GM12878 (cell line): ENCODE measurements at regions not wholly inside any gene's neighbourhood (a gene's known extent, or its start where the extent isn't known, plus 50 kb on each side); places are given as distances from the start of the nearest gene placed in this dataset.

Experiments
- ATAC-seq: fragments of 200-7000 bp; cut with Tn5 transposase; 3 replicates; pipeline ENCODE4 v1.9.1; 2020; ENCODE audit warnings: mild to moderate bottlenecking, moderate library complexity
- BruUV-seq: library from RNA; stranded (reverse); fragments of 400-500 nt; replicated peaks from 2 replicates; lab custom pipeline; 2021; lab: Mats Ljungman, UMichigan
- CTCF ChIA-PET: fragments of 300-600 bp; sonication (Branson Sonifier 250); formaldehyde crosslinking; extraction: SDS; loops from one replicate; lab custom pipeline; 2021; ENCODE audit warnings: inconsistent platforms; lab: Yijun Ruan, JAX
- POLR2A ChIA-PET: fragments of 350-600 bp; formaldehyde crosslinking; extraction: SDS; loops from one replicate; lab custom pipeline; 2021; ENCODE audit warnings: inconsistent platforms; lab: Charles Lee
- RAD21 ChIA-PET: fragments of 300-600 bp; sonication (Branson Sonifier 250); formaldehyde crosslinking; loops from one replicate; lab custom pipeline; 2023; ENCODE audit warnings: antibody characterized with exemption; ENCODE audit not compliant: unreplicated experiment; lab: Charles Lee
- SMC1A ChIA-PET: fragments of 300-600 bp; sonication (Branson Sonifier 250); formaldehyde crosslinking; loops from one replicate; lab custom pipeline; 2023; ENCODE audit not compliant: unreplicated experiment, uncharacterized antibody; lab: Charles Lee
- DNase-seq: peaks from one replicate; pipeline ENCODE4 v3.0.0-alpha.2; 2011; ENCODE audit warnings: low read depth, low spot score
- FAIRE-seq: peaks from 3 replicates; lab custom pipeline; 2011; peaks lifted over from hg19 to GRCh38; lab: Jason Lieb, UNC
- H2AFZ ChIP-seq: 2 replicates; pipeline ENCODE4 v1.6.0; 2011; ENCODE audit warnings: low read depth, low read length, control low read depth; ENCODE audit not compliant: control insufficient read depth
- H3K27ac ChIP-seq: 2 replicates; pipeline ENCODE4 v1.5.1; 2011; ENCODE audit warnings: control low read depth; ENCODE audit not compliant: control insufficient read depth, insufficient read depth
- H3K27me3 ChIP-seq, 2 experiments: replicated peaks in 1 of 2; 2 replicates each; pipeline versions ENCODE4 v1.6.0 to v1.6.1; 2011; ENCODE audit warnings: low read length in 1 of 2; ENCODE audit not compliant: control insufficient read depth in 2 of 2, insufficient read depth in 2 of 2
- H3K36me3 ChIP-seq, 2 experiments: 2 replicates each; pipeline ENCODE4 v1.5.1; 2011; ENCODE audit warnings: low read length in 1 of 2; ENCODE audit not compliant: control insufficient read depth in 2 of 2, insufficient read depth in 2 of 2
- H3K4me1 ChIP-seq: 2 replicates; pipeline ENCODE4 v1.6.1; 2011; ENCODE audit warnings: mild to moderate bottlenecking, low read length, moderate library complexity, mixed read lengths; ENCODE audit not compliant: control insufficient read depth, insufficient read depth
- H3K4me2 ChIP-seq: 2 replicates; pipeline ENCODE4 v1.6.0; 2011; ENCODE audit warnings: control low read depth; ENCODE audit not compliant: control insufficient read depth, insufficient read depth
- H3K4me3 ChIP-seq: fragments of 200-600 bp; sonication (generic); 2 replicates; pipeline ENCODE4 v1.5.1; 2016
- H3K79me2 ChIP-seq: 2 replicates; pipeline ENCODE4 v1.6.0; 2011; ENCODE audit warnings: low read length; ENCODE audit not compliant: control insufficient read depth, insufficient read depth
- H3K9ac ChIP-seq: 2 replicates; pipeline ENCODE4 v1.8.0; 2011; ENCODE audit warnings: low read length, control low read depth, mixed read lengths; ENCODE audit not compliant: control insufficient read depth, insufficient read depth
- H3K9me3 ChIP-seq: replicated peaks from 3 replicates; pipeline ENCODE4 v1.5.1; 2011; ENCODE audit warnings: mild to moderate bottlenecking, low read length; ENCODE audit not compliant: control insufficient read depth, insufficient read depth
- H4K20me1 ChIP-seq: 2 replicates; pipeline ENCODE4 v1.6.0; 2011; ENCODE audit not compliant: control insufficient read depth, insufficient read depth
- BCLAF1 ChIP-seq: fragments of 450-650 bp; IDR thresholded peaks from 2 replicates; pipeline ENCODE4 v1.6.1; 2017; ENCODE audit warnings: antibody characterized with exemption, mild to moderate bottlenecking, moderate library complexity
- CREB1 ChIP-seq: IDR thresholded peaks from 2 replicates; pipeline ENCODE4 v1.6.1; 2012; ENCODE audit warnings: low read depth, mild to moderate bottlenecking, inconsistent platforms
- ETV6 ChIP-seq, 2 experiments: fragments of 450-650 bp in 1 of 2; IDR thresholded peaks in 1 of 2; conservative IDR thresholded peaks in 1 of 2; 2 replicates each; pipeline ENCODE4 v1.6.1; 2014; ENCODE audit warnings: antibody characterized with exemption in 1 of 2, borderline replicate concordance in 1 of 2, low read depth in 1 of 2, mild to moderate bottlenecking in 1 of 2, moderate library complexity in 1 of 2
- MTA3 ChIP-seq: IDR thresholded peaks from 2 replicates; pipeline ENCODE4 v1.6.1; 2012; ENCODE audit warnings: low read length, inconsistent platforms, borderline replicate concordance
- MYB ChIP-seq: fragments of 150-350 bp; IDR thresholded peaks from 2 replicates; pipeline ENCODE4 v1.6.1; 2014; ENCODE audit warnings: mild to moderate bottlenecking, low read depth, low read length, borderline replicate concordance
- NFIC ChIP-seq: IDR thresholded peaks from 2 replicates; pipeline ENCODE4 v1.6.1; 2012; ENCODE audit warnings: low read depth, mild to moderate bottlenecking, inconsistent platforms, low read length, moderate library complexity
- NFYB ChIP-seq: IDR thresholded peaks from 2 replicates; pipeline ENCODE4 v1.6.1; 2011; ENCODE audit warnings: low read depth, mild to moderate bottlenecking, low read length, improper control_type of control experiment, moderate library complexity; ENCODE audit not compliant: insufficient read depth
- PAX5 ChIP-seq: IDR thresholded peaks from 2 replicates; pipeline ENCODE4 v1.6.1; 2011; ENCODE audit warnings: low read depth, low read length, borderline replicate concordance
- RCOR1 ChIP-seq: conservative IDR thresholded peaks from 2 replicates; pipeline ENCODE4 v1.6.1; 2012; ENCODE audit warnings: low read depth, low read length, improper control_type of control experiment
- RELA ChIP-seq: fragments of 450-650 bp; IDR thresholded peaks from 2 replicates; pipeline ENCODE4 v1.8.0; 2014; ENCODE audit warnings: borderline replicate concordance; ENCODE audit not compliant: partially characterized antibody
- RUNX3 ChIP-seq: IDR thresholded peaks from 2 replicates; pipeline ENCODE4 v1.6.1; 2012; ENCODE audit warnings: low read length, inconsistent platforms
- TAF1 ChIP-seq: IDR thresholded peaks from 2 replicates; pipeline ENCODE4 v1.6.1; 2011; ENCODE audit warnings: mild to moderate bottlenecking, low read depth, low read length, borderline replicate concordance
- TCF7 ChIP-seq: IDR thresholded peaks from 2 replicates; pipeline ENCODE4 v1.6.1; 2014; ENCODE audit warnings: antibody characterized with exemption, borderline replicate concordance
- ZNF207 ChIP-seq: fragments of 450-650 bp; IDR thresholded peaks from 2 replicates; pipeline ENCODE4 v1.6.1; 2014; ENCODE audit warnings: antibody characterized with exemption, mild to moderate bottlenecking, borderline replicate concordance
- ZNF217 ChIP-seq: fragments of 450-650 bp; IDR thresholded peaks from 2 replicates; pipeline ENCODE4 v1.6.1; 2017; ENCODE audit warnings: antibody characterized with exemption, mild to moderate bottlenecking
- WGBS: methylation state at CpG from one replicate; pipeline ENCODE4 v1.1.6; 2016; ENCODE audit warnings: low lambda C conversion rate; ENCODE audit not compliant: insufficient replicate concordance, insufficient coverage; ENCODE audit errors: missing lambda C conversion rate; 5-methylcytosine and 5-hydroxymethylcytosine counted together
- in situ Hi-C: fragments of 300-500 bp; cut with MboI; formaldehyde crosslinking; loops from 9 replicates; pipeline ENCODE4 v1.14.3; 2018; ENCODE audit warnings: mixed read lengths
- intact Hi-C: fragments of 100-400 bp; cut with micrococcal nuclease; formaldehyde crosslinking; loops from one replicate; pipeline ENCODE4 v1.14.2; 2022; ENCODE audit not compliant: unreplicated experiment
- TF ChIP-seq, protein P1 (sequence below): IDR thresholded peaks from 2 replicates; pipeline ENCODE4 v1.6.1; 2011; ENCODE audit warnings: borderline replicate concordance, low read depth, mild to moderate bottlenecking, moderate library complexity, low read length; ENCODE audit not compliant: insufficient read depth, poor library complexity, severe bottlenecking

DNA sequence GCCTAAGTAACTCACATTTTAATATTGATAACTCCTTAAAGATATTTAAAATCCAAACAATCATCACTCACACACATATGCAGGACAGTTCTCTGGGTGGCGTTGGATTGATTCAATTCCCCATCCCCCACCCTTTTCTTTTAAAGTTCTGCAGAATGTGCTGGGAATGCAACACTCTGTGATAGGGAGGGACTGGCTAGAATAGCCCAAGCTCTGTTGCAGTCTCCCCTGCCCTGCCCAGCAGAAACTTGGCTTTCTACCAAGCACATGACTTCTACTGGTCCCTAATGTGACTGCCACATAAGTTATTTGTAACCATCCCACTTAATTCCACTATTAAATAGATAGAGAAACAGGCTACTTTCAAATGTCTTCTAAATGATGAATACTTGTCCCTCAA, 55.2 kb downstream of the TWIST1 start:
- no peak overlapping the region for H3K4me3 ChIP-seq
- WGBS: 0% methylated on average over 1 of the region's 1 CpG
- H4K20me1 ChIP-seq: no peaks in the 10 kb centered on the region
- TF ChIP-seq RUNX3 (no peak), RELA (no peak), BCLAF1 (no peak), MTA3 (no peak), MYB (no peak), ETV6 (conservative IDR thresholded peaks at IDR 0.05 in 1 of 2, IDR thresholded peaks at IDR 0.05 in 1 of 2; ENCODE audit: borderline replicate concordance in 1 of 2, low read depth in 1 of 2) (no peak), NFYB (no peak), CREB1 (no peak), PAX5 (no peak), RCOR1 (no peak), ZNF207 (no peak), NFIC (no peak), TCF7 (no peak), ZNF217 (no peak), TAF1 (no peak)
- TF ChIP-seq, protein P1, sequence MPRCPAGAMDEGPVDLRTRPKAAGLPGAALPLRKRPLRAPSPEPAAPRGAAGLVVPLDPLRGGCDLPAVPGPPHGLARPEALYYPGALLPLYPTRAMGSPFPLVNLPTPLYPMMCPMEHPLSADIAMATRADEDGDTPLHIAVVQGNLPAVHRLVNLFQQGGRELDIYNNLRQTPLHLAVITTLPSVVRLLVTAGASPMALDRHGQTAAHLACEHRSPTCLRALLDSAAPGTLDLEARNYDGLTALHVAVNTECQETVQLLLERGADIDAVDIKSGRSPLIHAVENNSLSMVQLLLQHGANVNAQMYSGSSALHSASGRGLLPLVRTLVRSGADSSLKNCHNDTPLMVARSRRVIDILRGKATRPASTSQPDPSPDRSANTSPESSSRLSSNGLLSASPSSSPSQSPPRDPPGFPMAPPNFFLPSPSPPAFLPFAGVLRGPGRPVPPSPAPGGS: no peak
- ChIA-PET CTCF (no interaction called here), SMC1A (no interaction called here), RAD21 (no interaction called here), POLR2A (no interaction called here)
- H3K27me3 ChIP-seq: no peaks in the 10 kb centered on the region; a peak in 1 of 4 replicates
- H3K4me2 ChIP-seq: no peak overlapping the region
- in situ Hi-C loops: no loop called here
- H3K27ac ChIP-seq: no peak overlapping the region
- no peaks in the 10 kb centered on the region for H3K36me3 ChIP-seq
- no peak for ATAC-seq
- no peaks in the 10 kb centered on the region for H3K79me2 ChIP-seq
- H2AFZ ChIP-seq: no peak overlapping the region
- FAIRE-seq: no peak
- H3K4me1 ChIP-seq: no peaks in the 10 kb centered on the region
- no peaks in the 10 kb centered on the region for H3K9me3 ChIP-seq
- no peak overlapping the region for H3K9ac ChIP-seq
- BruUV-seq: no TSS peak
- intact Hi-C loops: no loop called here
- no peak for DNase-seq
